ENCODE measurements at regions not wholly inside any gene's neighbourhood (a gene's known extent, or its start where the extent isn't known, plus 50 kb on each side); places are given as distances from the start of the nearest gene placed in this dataset.

- Histone ChIP-seq H3K36me3 (replicated peaks in 1 of 2; ENCODE audit: control insufficient read depth in 1 of 2, insufficient read depth in 2 of 2, low read length in 1 of 2) (no peaks in the 10 kb centered on the region), H3K9me3 (no peaks in the 10 kb centered on the region), H3K4me2 (no peak overlapping the region), H3K27me3 (ENCODE audit: insufficient read depth) (no peaks in the 10 kb centered on the region), H4K20me1 (ENCODE audit: insufficient read depth) (no peaks in the 10 kb centered on the region), H3K9me2 (no peaks in the 10 kb centered on the region), H3K4me3 (ENCODE audit: low read depth in 2 of 2, low read length in 1 of 2) (no peak overlapping the region), H3K4me1 (ENCODE audit: control insufficient read depth in 1 of 2, insufficient read depth in 2 of 2, low read depth in 1 of 2, low read length in 1 of 2) (no peaks in the 10 kb centered on the region), H2AFZ (ENCODE audit: low read depth) (no peak overlapping the region), H3K27ac (ENCODE audit: low read depth in 2 of 2, low read length in 1 of 2) (no peak overlapping the region), H3K9ac (no peak overlapping the region), H3K79me2 (ENCODE audit: insufficient read depth) (no peaks in the 10 kb centered on the region), H3F3A (replicated peaks; ENCODE audit: insufficient read depth) (no peaks in the 10 kb centered on the region)
- DNase-seq, result no peak
- WGBS (ENCODE audit: low lambda C conversion rate), result 2% methylated on average over 5 of the region's 5 CpGs
- TF ChIP-seq TCF12 (IDR thresholded peaks at IDR 0.05) (no peak), NFIC (IDR thresholded peaks at IDR 0.05; ENCODE audit: borderline replicate concordance) (no peak), CHD2 (IDR thresholded peaks at IDR 0.05; ENCODE audit: low read length, partially characterized antibody) (no peak), TEAD4 (IDR thresholded peaks at IDR 0.05; ENCODE audit: borderline replicate concordance, insufficient read depth) (no peak), SMC3 (IDR thresholded peaks at IDR 0.05; ENCODE audit: low read depth, low read length) (no peak), EZH2phosphoT487 (IDR thresholded peaks at IDR 0.05; ENCODE audit: borderline replicate concordance, low read depth) (no peak), MXI1 (IDR thresholded peaks at IDR 0.05; ENCODE audit: low read depth, low read length) (no peak), EP300 (IDR thresholded peaks at IDR 0.05; ENCODE audit: borderline replicate concordance in 1 of 2, low read depth in 1 of 2, low read length in 1 of 2) (no peak), RAD21 (IDR thresholded peaks at IDR 0.05; ENCODE audit: low read length) (no peak), RCOR1 (IDR thresholded peaks at IDR 0.05; ENCODE audit: low read length) (no peak), RFX5 (IDR thresholded peaks at IDR 0.05; ENCODE audit: low read length) (no peak)
- TF ChIP-seq, protein P1, sequence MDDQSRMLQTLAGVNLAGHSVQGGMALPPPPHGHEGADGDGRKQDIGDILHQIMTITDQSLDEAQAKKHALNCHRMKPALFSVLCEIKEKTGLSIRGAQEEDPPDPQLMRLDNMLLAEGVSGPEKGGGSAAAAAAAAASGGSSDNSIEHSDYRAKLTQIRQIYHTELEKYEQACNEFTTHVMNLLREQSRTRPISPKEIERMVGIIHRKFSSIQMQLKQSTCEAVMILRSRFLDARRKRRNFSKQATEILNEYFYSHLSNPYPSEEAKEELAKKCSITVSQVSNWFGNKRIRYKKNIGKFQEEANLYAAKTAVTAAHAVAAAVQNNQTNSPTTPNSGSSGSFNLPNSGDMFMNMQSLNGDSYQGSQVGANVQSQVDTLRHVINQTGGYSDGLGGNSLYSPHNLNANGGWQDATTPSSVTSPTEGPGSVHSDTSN (IDR thresholded peaks at IDR 0.05), result no peak
- TF ChIP-seq, protein P2, sequence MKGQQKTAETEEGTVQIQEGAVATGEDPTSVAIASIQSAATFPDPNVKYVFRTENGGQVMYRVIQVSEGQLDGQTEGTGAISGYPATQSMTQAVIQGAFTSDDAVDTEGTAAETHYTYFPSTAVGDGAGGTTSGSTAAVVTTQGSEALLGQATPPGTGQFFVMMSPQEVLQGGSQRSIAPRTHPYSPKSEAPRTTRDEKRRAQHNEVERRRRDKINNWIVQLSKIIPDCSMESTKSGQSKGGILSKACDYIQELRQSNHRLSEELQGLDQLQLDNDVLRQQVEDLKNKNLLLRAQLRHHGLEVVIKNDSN (IDR thresholded peaks at IDR 0.05; ENCODE audit: borderline replicate concordance, low read depth), result no peak
- ChIA-PET CTCF (no interaction called here), POLR2A (no interaction called here)
Measured at GRCh38 chr6:6414931-6415330, 94.5 kb upstream of the F13A1 start.

DNA sequence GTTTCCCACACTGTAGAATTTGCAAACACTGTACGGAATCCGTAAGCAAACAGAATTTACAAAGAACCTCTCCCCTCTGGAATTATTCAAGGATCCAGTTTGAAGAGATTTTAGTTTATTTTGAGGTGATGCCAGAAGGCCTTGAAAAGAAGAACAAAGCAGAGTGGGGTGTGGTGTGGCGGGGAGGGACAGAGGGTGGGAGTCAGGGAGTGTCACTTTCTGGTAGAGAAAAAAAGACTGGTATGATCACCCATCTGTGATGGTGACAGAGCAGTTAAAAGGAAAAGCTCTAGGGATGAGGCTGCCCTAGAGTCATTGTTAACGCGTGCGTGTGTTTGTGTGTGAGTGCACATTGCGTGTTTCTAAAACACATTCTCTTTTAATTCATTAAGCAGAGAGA lies 97.0 kb upstream of the F13A1 start:
- Histone ChIP-seq H3K4me2 (no peak overlapping the region), H3K9ac (no peak overlapping the region), H3K4me1 (ENCODE audit: control insufficient read depth in 1 of 2, insufficient read depth in 2 of 2, low read depth in 1 of 2, low read length in 1 of 2) (no peaks in the 10 kb centered on the region), H4K20me1 (ENCODE audit: insufficient read depth) (no peaks in the 10 kb centered on the region), H3F3A (replicated peaks; ENCODE audit: insufficient read depth) (no peaks in the 10 kb centered on the region), H2AFZ (ENCODE audit: low read depth) (no peak overlapping the region), H3K36me3 (replicated peaks in 1 of 2; ENCODE audit: control insufficient read depth in 1 of 2, insufficient read depth in 2 of 2, low read length in 1 of 2) (no peaks in the 10 kb centered on the region), H3K4me3 (ENCODE audit: low read depth in 2 of 2, low read length in 1 of 2) (no peak overlapping the region), H3K27ac (ENCODE audit: low read depth in 2 of 2, low read length in 1 of 2) (no peak overlapping the region), H3K27me3 (ENCODE audit: insufficient read depth) (no peaks in the 10 kb centered on the region), H3K79me2 (ENCODE audit: insufficient read depth) (no peaks in the 10 kb centered on the region), H3K9me3 (no peaks in the 10 kb centered on the region), H3K9me2 (no peaks in the 10 kb centered on the region)
- TF ChIP-seq CHD2 (IDR thresholded peaks at IDR 0.05; ENCODE audit: low read length, partially characterized antibody), result no peak
- no peak for TF ChIP-seq ZBTB33 (IDR thresholded peaks at IDR 0.05; ENCODE audit: borderline replicate concordance, low read depth)
- no peak for TF ChIP-seq EP300 (IDR thresholded peaks at IDR 0.05; ENCODE audit: borderline replicate concordance in 1 of 2, low read depth in 1 of 2, low read length in 1 of 2)
- no peak for TF ChIP-seq MXI1 (IDR thresholded peaks at IDR 0.05; ENCODE audit: low read depth, low read length)
- CTCF ChIA-PET, result no interaction called here
- no peak for DNase-seq
- POLR2A ChIA-PET, result no interaction called here
- 4% methylated on average over 7 of the region's 7 CpGs for WGBS (ENCODE audit: low lambda C conversion rate)

All from SK-N-SH (cell line).